Transverse colon (tissue), 4 donors: ENCODE measurements at regions not wholly inside any gene's neighbourhood (a gene's known extent, or its start where the extent isn't known, plus 50 kb on each side); places are given as distances from the start of the nearest gene placed in this dataset.

ENCODE experiments used
- EP300 ChIP-seq: sonication (generic); formaldehyde crosslinking; IDR thresholded peaks from one replicate; pipeline ENCODE4 v1.6.1; 2017; ENCODE audit warnings: antibody characterized with exemption, low read depth
- POLR2A ChIP-seq: fragments of 450-650 bp; IDR thresholded peaks from one replicate; pipeline ENCODE4 v1.6.1; 2016; ENCODE audit warnings: antibody characterized with exemption, mild to moderate bottlenecking, moderate library complexity
- POLR2AphosphoS5 ChIP-seq, 3 donors: sonication (generic); formaldehyde crosslinking; IDR thresholded peaks; one replicate each; pipeline ENCODE4 v1.6.1; 2016; ENCODE audit warnings: antibody characterized with exemption in 3 of 3
- TF ChIP-seq, protein P1 (sequence below), 5 experiments: fragments of 200-600 bp in 3 of 5; fragments of 450-650 bp in 2 of 5; sonication (generic) in 3 of 5; IDR thresholded peaks; 1 replicate in 2 of 5; 2 replicates in 3 of 5; pipeline ENCODE4 v1.5.1; 2016 to 2017; ENCODE audit warnings: antibody characterized with exemption in 5 of 5, inconsistent platforms in 3 of 5, mild to moderate bottlenecking in 2 of 5, moderate library complexity in 1 of 5

DNA sequence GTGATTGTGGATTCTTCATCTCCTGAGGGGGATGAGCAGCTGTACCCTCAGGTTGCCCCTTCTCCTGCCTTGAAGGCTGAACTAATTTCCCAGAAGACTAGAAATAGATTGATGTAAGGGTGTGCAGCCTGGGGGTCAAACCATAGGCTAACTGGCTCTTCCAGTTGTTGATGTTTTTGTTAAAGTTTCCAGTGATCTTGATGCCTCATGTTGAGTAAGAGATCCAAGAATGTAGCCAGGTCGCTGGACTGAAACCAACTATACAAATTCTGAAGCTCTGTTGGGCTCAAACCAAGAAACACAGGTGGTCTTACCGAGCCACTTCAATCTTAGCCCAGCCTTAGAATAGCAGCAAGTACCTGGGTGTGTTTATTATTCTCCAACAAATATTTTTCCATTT is 391.8 kb downstream of the KLF5 start:
- TF ChIP-seq, protein P1, sequence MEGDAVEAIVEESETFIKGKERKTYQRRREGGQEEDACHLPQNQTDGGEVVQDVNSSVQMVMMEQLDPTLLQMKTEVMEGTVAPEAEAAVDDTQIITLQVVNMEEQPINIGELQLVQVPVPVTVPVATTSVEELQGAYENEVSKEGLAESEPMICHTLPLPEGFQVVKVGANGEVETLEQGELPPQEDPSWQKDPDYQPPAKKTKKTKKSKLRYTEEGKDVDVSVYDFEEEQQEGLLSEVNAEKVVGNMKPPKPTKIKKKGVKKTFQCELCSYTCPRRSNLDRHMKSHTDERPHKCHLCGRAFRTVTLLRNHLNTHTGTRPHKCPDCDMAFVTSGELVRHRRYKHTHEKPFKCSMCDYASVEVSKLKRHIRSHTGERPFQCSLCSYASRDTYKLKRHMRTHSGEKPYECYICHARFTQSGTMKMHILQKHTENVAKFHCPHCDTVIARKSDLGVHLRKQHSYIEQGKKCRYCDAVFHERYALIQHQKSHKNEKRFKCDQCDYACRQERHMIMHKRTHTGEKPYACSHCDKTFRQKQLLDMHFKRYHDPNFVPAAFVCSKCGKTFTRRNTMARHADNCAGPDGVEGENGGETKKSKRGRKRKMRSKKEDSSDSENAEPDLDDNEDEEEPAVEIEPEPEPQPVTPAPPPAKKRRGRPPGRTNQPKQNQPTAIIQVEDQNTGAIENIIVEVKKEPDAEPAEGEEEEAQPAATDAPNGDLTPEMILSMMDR (IDR thresholded peaks at IDR 0.05) = no peak
- TF ChIP-seq POLR2AphosphoS5 (IDR thresholded peaks at IDR 0.05) = no peak
- TF ChIP-seq POLR2A = no peak
- no peak for TF ChIP-seq EP300
